ENCODE measurements at regions not wholly inside any gene's neighbourhood (a gene's known extent, or its start where the extent isn't known, plus 50 kb on each side); places are given as distances from the start of the nearest gene placed in this dataset.

- H3K4me1 ChIP-seq (ENCODE audit: insufficient read depth): peaks cover 32% of the 10 kb centered on the region; the same call in 1 of the 2 replicates
- no peaks in the 10 kb centered on the region for H3K27me3 ChIP-seq (replicated peaks; ENCODE audit: insufficient read depth)
- H3K79me2 ChIP-seq (ENCODE audit: insufficient read depth): peaks cover 67% of the 10 kb centered on the region
- H3K4me3 ChIP-seq: peak overlapping the region; percentile 78
- in situ Hi-C loops (cut with MboI): no loop called here
- peak overlapping the region; percentile 76 for H2AFZ ChIP-seq
- WGBS, 2 experiments (ENCODE audit: low coverage in 1 of 2, low lambda C conversion rate in 2 of 2, missing lambda C conversion rate in 2 of 2): 50 to 54% methylated on average over 2 of the region's 2 CpGs
- no peaks in the 10 kb centered on the region for H3K36me3 ChIP-seq (ENCODE audit: low read depth)
- TF ChIP-seq EZH2 (IDR thresholded peaks at IDR 0.05; ENCODE audit: insufficient read depth, poor library complexity, severe bottlenecking): no peak
- no peak for TF ChIP-seq EZH2phosphoT487 (IDR thresholded peaks at IDR 0.05; ENCODE audit: insufficient read depth, low read depth)
- H4K20me1 ChIP-seq (ENCODE audit: insufficient read depth): no peaks in the 10 kb centered on the region
- peak overlapping the region; percentile 89 for H3K27ac ChIP-seq
- H3F3A ChIP-seq (ENCODE audit: insufficient read depth): peaks cover 37% of the 10 kb centered on the region
- H3K9me3 ChIP-seq (ENCODE audit: low read depth): no peaks in the 10 kb centered on the region
- peak overlapping the region; percentile 95 for H3K4me2 ChIP-seq (ENCODE audit: unreplicated experiment)
- H3K9ac ChIP-seq: peak overlapping the region; percentile 95
- H3K9me2 ChIP-seq (ENCODE audit: insufficient read depth): no peaks in the 10 kb centered on the region
- DNase-seq: peak; percentile 28
Observed at GRCh38 chr2:64748561-64748960, 94.8 kb upstream of the SERTAD2 start.

GRCh38 chr2:64749446-64749845 lies 95.7 kb upstream of the SERTAD2 start:
- Histone ChIP-seq H2AFZ (peak overlapping the region; percentile 76), H4K20me1 (ENCODE audit: insufficient read depth) (no peaks in the 10 kb centered on the region), H3K4me1 (ENCODE audit: insufficient read depth) (peaks cover 32% of the 10 kb centered on the region; the same call in 1 of the 2 replicates), H3K36me3 (ENCODE audit: low read depth) (no peaks in the 10 kb centered on the region), H3K79me2 (ENCODE audit: insufficient read depth) (peaks cover 59% of the 10 kb centered on the region), H3K4me3 (peak overlapping the region; percentile 78), H3K4me2 (ENCODE audit: unreplicated experiment) (peak overlapping the region; percentile 95), H3K9ac (peak overlapping the region; percentile 95), H3K27ac (peak overlapping the region; percentile 89), H3K27me3 (replicated peaks; ENCODE audit: insufficient read depth) (no peaks in the 10 kb centered on the region), H3K9me3 (ENCODE audit: low read depth) (no peaks in the 10 kb centered on the region), H3F3A (ENCODE audit: insufficient read depth) (peaks cover 37% of the 10 kb centered on the region), H3K9me2 (ENCODE audit: insufficient read depth) (no peaks in the 10 kb centered on the region)
- DNase-seq: peak; percentile 13
- WGBS, 2 experiments (ENCODE audit: low coverage in 1 of 2, low lambda C conversion rate in 2 of 2, missing lambda C conversion rate in 2 of 2): 24 to 33% methylated on average over 4 of the region's 4 CpGs
- in situ Hi-C loops (cut with MboI): no loop called here
- TF ChIP-seq EZH2phosphoT487 (IDR thresholded peaks at IDR 0.05; ENCODE audit: insufficient read depth, low read depth) (no peak), EZH2 (IDR thresholded peaks at IDR 0.05; ENCODE audit: insufficient read depth, poor library complexity, severe bottlenecking) (no peak)

- peak overlapping the region; percentile 95 for H3K9ac ChIP-seq
- H3K9me2 ChIP-seq (ENCODE audit: insufficient read depth): no peaks in the 10 kb centered on the region
- H3K9me3 ChIP-seq (ENCODE audit: low read depth): no peaks in the 10 kb centered on the region
- in situ Hi-C loops (cut with MboI): no loop called here
- H3K27ac ChIP-seq: peak overlapping the region; percentile 89
- peaks cover 37% of the 10 kb centered on the region for H3F3A ChIP-seq (ENCODE audit: insufficient read depth)
- 1 to 3% methylated on average over 20 to 38 of the region's 38 CpGs for WGBS, 2 experiments (ENCODE audit: low coverage in 1 of 2, low lambda C conversion rate in 2 of 2, missing lambda C conversion rate in 2 of 2)
- H3K4me2 ChIP-seq (ENCODE audit: unreplicated experiment): peak overlapping the region; percentile 95
- DNase-seq: peak; percentile 81
- no peak for TF ChIP-seq EZH2phosphoT487 (IDR thresholded peaks at IDR 0.05; ENCODE audit: insufficient read depth, low read depth)
- TF ChIP-seq EZH2 (IDR thresholded peaks at IDR 0.05; ENCODE audit: insufficient read depth, poor library complexity, severe bottlenecking): no peak
- H3K79me2 ChIP-seq (ENCODE audit: insufficient read depth): peaks cover 51% of the 10 kb centered on the region
- H3K36me3 ChIP-seq (ENCODE audit: low read depth): no peaks in the 10 kb centered on the region
- H3K4me1 ChIP-seq (ENCODE audit: insufficient read depth): peaks cover 32% of the 10 kb centered on the region; the same call in 1 of the 2 replicates
- H3K27me3 ChIP-seq (replicated peaks; ENCODE audit: insufficient read depth): no peaks in the 10 kb centered on the region
- no peaks in the 10 kb centered on the region for H4K20me1 ChIP-seq (ENCODE audit: insufficient read depth)
- H3K4me3 ChIP-seq: peak overlapping the region; percentile 78
- H2AFZ ChIP-seq: peak overlapping the region; percentile 76
Observed at GRCh38 chr2:64750001-64750816, 96.5 kb upstream of the SERTAD2 start.

GRCh38 chr2:64750817-64751285 lies 97.1 kb upstream of the SERTAD2 start:
- no peaks in the 10 kb centered on the region for H4K20me1 ChIP-seq (ENCODE audit: insufficient read depth)
- H3K4me3 ChIP-seq: peak overlapping the region; percentile 78
- no peaks in the 10 kb centered on the region for H3K9me2 ChIP-seq (ENCODE audit: insufficient read depth)
- peak overlapping the region; percentile 95 for H3K4me2 ChIP-seq (ENCODE audit: unreplicated experiment)
- H2AFZ ChIP-seq: peak overlapping the region; percentile 76
- peak overlapping the region; percentile 95 for H3K9ac ChIP-seq
- no peak for TF ChIP-seq EZH2phosphoT487 (IDR thresholded peaks at IDR 0.05; ENCODE audit: insufficient read depth, low read depth)
- no peak for TF ChIP-seq EZH2 (IDR thresholded peaks at IDR 0.05; ENCODE audit: insufficient read depth, poor library complexity, severe bottlenecking)
- H3K4me1 ChIP-seq (ENCODE audit: insufficient read depth): peaks cover 28% of the 10 kb centered on the region; the same call in 1 of the 2 replicates
- peak overlapping the region; percentile 89 for H3K27ac ChIP-seq
- in situ Hi-C loops (cut with MboI): no loop called here
- H3K36me3 ChIP-seq (ENCODE audit: low read depth): no peaks in the 10 kb centered on the region
- H3F3A ChIP-seq (ENCODE audit: insufficient read depth): peaks cover 37% of the 10 kb centered on the region
- peak; percentile 100 for DNase-seq
- peaks cover 45% of the 10 kb centered on the region for H3K79me2 ChIP-seq (ENCODE audit: insufficient read depth)
- H3K9me3 ChIP-seq (ENCODE audit: low read depth): no peaks in the 10 kb centered on the region
- no peaks in the 10 kb centered on the region for H3K27me3 ChIP-seq (replicated peaks; ENCODE audit: insufficient read depth)
- 0 to 1% methylated on average over 6 to 40 of the region's 43 CpGs for WGBS, 2 experiments (ENCODE audit: low coverage in 1 of 2, low lambda C conversion rate in 2 of 2, missing lambda C conversion rate in 2 of 2)
